ENCODE measurements at regions not wholly inside any gene's neighbourhood (a gene's known extent, or its start where the extent isn't known, plus 50 kb on each side); places are given as distances from the start of the nearest gene placed in this dataset.
A peak's percentile ranks its signal among the peaks of the same experiment; 100 is the strongest.

- DNase-seq: peak in 1 of 2 experiments; percentile 56
- no TSS peak for BruUV-seq (replicated peaks)
- TF ChIP-seq CTCF (IDR thresholded peaks at IDR 0.05; ENCODE audit: insufficient read depth in 1 of 2, low read depth in 1 of 2, low read length in 1 of 2, severe bottlenecking in 1 of 2, unreplicated experiment in 1 of 2): no peak
- ChIA-PET POLR2A (no interaction called here), CTCF (no interaction called here)
- intact Hi-C loops (cut with micrococcal nuclease; ENCODE audit: unreplicated experiment): no loop called here
- no peaks in the 10 kb centered on the region for H3K36me3 ChIP-seq (ENCODE audit: control insufficient read depth, insufficient read depth, low read length)
- no peak overlapping the region for H3K4me3 Mint-ChIP-seq (ENCODE audit: unreplicated experiment)
- H3K36me3 Mint-ChIP-seq (ENCODE audit: insufficient read depth, unreplicated experiment): peaks cover 26% of the 10 kb centered on the region
- no peak overlapping the region for H3K4me3 ChIP-seq (ENCODE audit: low read depth, low read length)
- H3K27me3 ChIP-seq (replicated peaks; ENCODE audit: control insufficient read depth, insufficient read depth, low read length): no peaks in the 10 kb centered on the region
- H3K9me3 Mint-ChIP-seq (ENCODE audit: unreplicated experiment): peaks cover 16% of the 10 kb centered on the region
- H3K4me1 ChIP-seq: peaks cover 67% of the 10 kb centered on the region
- peaks cover 62% of the 10 kb centered on the region for H3K4me1 Mint-ChIP-seq (ENCODE audit: low read depth, unreplicated experiment)
- H3K27me3 Mint-ChIP-seq (ENCODE audit: insufficient read depth, unreplicated experiment): no peaks in the 10 kb centered on the region
- H3K9me3 ChIP-seq: peaks cover 3% of the 10 kb centered on the region; the same call in 1 of the 2 replicates
- peak overlapping the region; percentile 27 for H3K27ac Mint-ChIP-seq (ENCODE audit: unreplicated experiment)
These were observed 73.1 kb downstream of the IRF8 start for GRCh38 chr16:85971902-85972638.

- CTCF ChIA-PET: interaction anchor here (0.7 to 2.1 kb wide), 9 partner anchors 12 to 155 kb away, joined by 3 to 16 read pairs (median 4); partner anchors contain the start of gene IRF8
- Mint-ChIP-seq H3K9me3 (ENCODE audit: unreplicated experiment) (peaks cover 20% of the 10 kb centered on the region), H3K27me3 (ENCODE audit: insufficient read depth, unreplicated experiment) (no peaks in the 10 kb centered on the region), H3K4me1 (ENCODE audit: low read depth, unreplicated experiment) (peaks cover 58% of the 10 kb centered on the region), H3K36me3 (ENCODE audit: insufficient read depth, unreplicated experiment) (peaks cover 26% of the 10 kb centered on the region), H3K4me3 (ENCODE audit: unreplicated experiment) (peak overlapping the region; percentile 66), H3K27ac (ENCODE audit: unreplicated experiment) (peak overlapping the region; percentile 90)
- POLR2A ChIA-PET: interaction anchor here (0.6 to 1.3 kb wide), 5 partner anchors 9 to 125 kb away, joined by 3 to 4 read pairs (median 3); no protein-coding TSS in a partner anchor
- TSS peak; percentile 92 for BruUV-seq (replicated peaks)
- Histone ChIP-seq H3K4me1 (peaks cover 65% of the 10 kb centered on the region), H3K27me3 (replicated peaks; ENCODE audit: control insufficient read depth, insufficient read depth, low read length) (no peaks in the 10 kb centered on the region), H3K4me3 (ENCODE audit: low read depth, low read length) (peak overlapping the region; percentile 16), H3K36me3 (ENCODE audit: control insufficient read depth, insufficient read depth, low read length) (no peaks in the 10 kb centered on the region), H3K9me3 (peaks cover 3% of the 10 kb centered on the region; the same call in 1 of the 2 replicates)
- peak; percentile 79 to 92 for DNase-seq
- intact Hi-C loops (cut with micrococcal nuclease; ENCODE audit: unreplicated experiment): loop anchor here (2.0 to 5.0 kb wide), 2 partner anchors 47 to 124 kb away; no protein-coding TSS in a partner anchor
- no peak for TF ChIP-seq CTCF (IDR thresholded peaks at IDR 0.05; ENCODE audit: insufficient read depth in 1 of 2, low read depth in 1 of 2, low read length in 1 of 2, severe bottlenecking in 1 of 2, unreplicated experiment in 1 of 2)
These were observed 75.7 kb downstream of the IRF8 start for GRCh38 chr16:85974428-85975375.
